Fibroblast of the conjunctiva (primary cell): ENCODE measurements at regions not wholly inside any gene's neighbourhood (a gene's known extent, or its start where the extent isn't known, plus 50 kb on each side); places are given as distances from the start of the nearest gene placed in this dataset.

Source experiments
- DNase-seq: peaks from one replicate; pipeline ENCODE4 v3.0.0-alpha.2; 2010; ENCODE audit warnings: low read depth

GRCh38 chr5:18967637-18968036, 1020.4 kb downstream of the CDH18 start:
- DNase-seq = no peak

- DNase-seq = no peak
Measured at GRCh38 chr5:18968966-18969365, 1019.0 kb downstream of the CDH18 start.

- no peak for DNase-seq
Measured at GRCh38 chr5:18970000-18970399, 1018.0 kb downstream of the CDH18 start.

- DNase-seq = no peak
Measured at GRCh38 chr5:18972177-18972576, 1015.8 kb downstream of the CDH18 start.

- DNase-seq = no peak
Measured at GRCh38 chr5:18975624-18976023, 1012.4 kb downstream of the CDH18 start.

- no peak for DNase-seq
Measured at GRCh38 chr5:18977880-18978279, 1010.1 kb downstream of the CDH18 start.

GRCh38 chr5:18984559-18985080, 1003.4 kb downstream of the CDH18 start:
- no peak for DNase-seq

- DNase-seq = no peak
Measured at GRCh38 chr5:18985171-18985758, 1002.7 kb downstream of the CDH18 start.

- DNase-seq = no peak
Measured at GRCh38 chr5:18987101-18987500, 1000.9 kb downstream of the CDH18 start.

GRCh38 chr5:18990852-18991251, 997.1 kb downstream of the CDH18 start:
- DNase-seq = no peak

GRCh38 chr5:18992264-18992663, 995.7 kb downstream of the CDH18 start:
- DNase-seq = no peak

- no peak for DNase-seq
Measured at GRCh38 chr5:18999478-18999877, 988.5 kb downstream of the CDH18 start.

- no peak for DNase-seq
Measured at GRCh38 chr5:19001054-19001453, 986.9 kb downstream of the CDH18 start.

GRCh38 chr5:19001539-19001938, 986.5 kb downstream of the CDH18 start:
- DNase-seq = no peak

GRCh38 chr5:19002111-19002510, 985.9 kb downstream of the CDH18 start:
- no peak for DNase-seq

GRCh38 chr5:19018822-19019221, 969.2 kb downstream of the CDH18 start:
- DNase-seq = no peak

- DNase-seq = no peak
Measured at GRCh38 chr5:19031491-19031890, 956.5 kb downstream of the CDH18 start.

- DNase-seq = no peak
Measured at GRCh38 chr5:19035816-19036215, 952.2 kb downstream of the CDH18 start.

- no peak for DNase-seq
Measured at GRCh38 chr5:19042106-19042505, 945.9 kb downstream of the CDH18 start.

- no peak for DNase-seq
Measured at GRCh38 chr5:19044311-19044710, 943.7 kb downstream of the CDH18 start.

- DNase-seq = no peak
Measured at GRCh38 chr5:19044931-19045695, 942.9 kb downstream of the CDH18 start.

- no peak for DNase-seq
Measured at GRCh38 chr5:19047277-19047676, 940.7 kb downstream of the CDH18 start.

GRCh38 chr5:19048726-19049125, 939.3 kb downstream of the CDH18 start:
- DNase-seq = no peak

- no peak for DNase-seq
Measured at GRCh38 chr5:19058216-19058615, 929.8 kb downstream of the CDH18 start.
